Neural cell (in vitro differentiated cells): ENCODE measurements at regions not wholly inside any gene's neighbourhood (a gene's known extent, or its start where the extent isn't known, plus 50 kb on each side); places are given as distances from the start of the nearest gene placed in this dataset.

Experiments used
- H2AFZ ChIP-seq: fragments of 200-600, 300-800 bp; sonication (generic), shearing (Covaris generic); 2 replicates; pipeline ENCODE4 v1.6.0; 2014; ENCODE audit warnings: low read depth, mild to moderate bottlenecking, antibody characterized with exemption, low read length, moderate library complexity
- H3F3A ChIP-seq: fragments of 200-600 bp; shearing (Covaris generic); 2 replicates; pipeline ENCODE4 v1.6.1; 2016; ENCODE audit warnings: mild to moderate bottlenecking, moderate library complexity, mixed read lengths, antibody characterized with exemption, low read length; ENCODE audit not compliant: insufficient read depth, poor library complexity, severe bottlenecking
- H3K27ac ChIP-seq: fragments of 200-600, 300-800 bp; sonication (generic), shearing (Covaris generic); 2 replicates; pipeline ENCODE4 v1.5.1; 2014; ENCODE audit warnings: mild to moderate bottlenecking, low read length, moderate library complexity
- H3K27me3 ChIP-seq: fragments of 300-800, 200-600 bp; sonication (generic), shearing (Covaris generic); 2 replicates; pipeline ENCODE4 v1.6.0; 2014; ENCODE audit warnings: mild to moderate bottlenecking, low read depth, low read length, moderate library complexity; ENCODE audit not compliant: insufficient read depth
- H3K36me3 ChIP-seq: fragments of 300-800, 200-600 bp; sonication (generic), shearing (Covaris generic); 2 replicates; pipeline ENCODE4 v1.5.1; 2014; ENCODE audit warnings: mild to moderate bottlenecking, antibody characterized with exemption, low read length, moderate library complexity; ENCODE audit not compliant: insufficient read depth
- H3K4me2 ChIP-seq: fragments of 300-800, 200-600 bp; sonication (generic), shearing (Covaris generic); 2 replicates; pipeline ENCODE4 v1.6.0; 2014; ENCODE audit warnings: mild to moderate bottlenecking, low read length
- H3K4me3 ChIP-seq: fragments of 300-800, 200-600 bp; sonication (generic), shearing (Covaris generic); 2 replicates; pipeline ENCODE4 v1.5.1; 2014; ENCODE audit warnings: mild to moderate bottlenecking, low read length, moderate library complexity
- H3K79me2 ChIP-seq: fragments of 200-600 bp; shearing (Covaris generic); replicated peaks from 2 replicates; pipeline ENCODE4 v1.6.0; 2014; ENCODE audit warnings: mild to moderate bottlenecking, low read length, moderate library complexity; ENCODE audit not compliant: insufficient read depth
- H3K9ac ChIP-seq: fragments of 300-800, 200-600 bp; sonication (generic), shearing (Covaris generic); 2 replicates; pipeline ENCODE4 v1.6.1; 2016; ENCODE audit warnings: mild to moderate bottlenecking, low read length, mixed read lengths
- H3K9me2 ChIP-seq: fragments of 200-600 bp; shearing (Covaris generic); 2 replicates; pipeline ENCODE4 v1.6.1; 2016; ENCODE audit warnings: mild to moderate bottlenecking, low read length, mixed read lengths; ENCODE audit not compliant: insufficient read depth
- H3K9me3 ChIP-seq: fragments of 200-600, 300-800 bp; sonication (generic), shearing (Covaris generic); 2 replicates; pipeline ENCODE4 v1.6.1; 2016; ENCODE audit warnings: mild to moderate bottlenecking, mixed run types, low read length, moderate library complexity, mixed read lengths
- H4K20me1 ChIP-seq: fragments of 200-600 bp; shearing (Covaris generic); 2 replicates; pipeline ENCODE4 v1.6.1; 2016; ENCODE audit warnings: mild to moderate bottlenecking, mixed run types; ENCODE audit not compliant: insufficient read depth
- CTCF ChIP-seq: fragments of 450-650 bp; IDR thresholded peaks from 2 replicates; pipeline ENCODE4 v1.5.1; 2014; ENCODE audit warnings: antibody characterized with exemption, mild to moderate bottlenecking, moderate library complexity; ENCODE audit not compliant: poor library complexity, severe bottlenecking
- EP300 ChIP-seq: fragments of 450-650 bp; conservative IDR thresholded peaks from 2 replicates; pipeline ENCODE4 v1.6.1; 2014; ENCODE audit warnings: antibody characterized with exemption, mild to moderate bottlenecking, moderate library complexity; ENCODE audit not compliant: poor library complexity, severe bottlenecking
- EZH2 ChIP-seq: fragments of 200-600, 300-800 bp; shearing (Covaris generic), sonication (generic); IDR thresholded peaks from 2 replicates; pipeline ENCODE4 v1.6.1; 2014; ENCODE audit warnings: antibody characterized with exemption, low read length, borderline replicate concordance, mild to moderate bottlenecking; ENCODE audit not compliant: insufficient read depth, poor library complexity, severe bottlenecking
- MXI1 ChIP-seq: fragments of 450-650 bp; conservative IDR thresholded peaks from 2 replicates; pipeline ENCODE4 v1.6.1; 2014; ENCODE audit warnings: antibody characterized with exemption, mild to moderate bottlenecking; ENCODE audit not compliant: poor library complexity, severe bottlenecking
- POLR2AphosphoS5 ChIP-seq: IDR thresholded peaks from 2 replicates; pipeline ENCODE4 v1.6.1; 2012
- RAD21 ChIP-seq: fragments of 450-650 bp; conservative IDR thresholded peaks from 2 replicates; pipeline ENCODE4 v1.6.1; 2014; ENCODE audit warnings: antibody characterized with exemption, mild to moderate bottlenecking, moderate library complexity
- REST ChIP-seq: IDR thresholded peaks from 2 replicates; pipeline ENCODE4 v1.6.1; 2012; ENCODE audit warnings: borderline replicate concordance
- SMC3 ChIP-seq: fragments of 450-650 bp; conservative IDR thresholded peaks from 2 replicates; pipeline ENCODE4 v1.6.1; 2014; ENCODE audit warnings: antibody characterized with exemption, mild to moderate bottlenecking, moderate library complexity; ENCODE audit not compliant: poor library complexity
- TAF1 ChIP-seq: IDR thresholded peaks from 2 replicates; pipeline ENCODE4 v1.6.1; 2012; ENCODE audit warnings: low read depth

- H3K9me3 ChIP-seq: no peaks in the 10 kb centered on the region
- H4K20me1 ChIP-seq: no peaks in the 10 kb centered on the region
- H3K9me2 ChIP-seq: no peaks in the 10 kb centered on the region
- peak overlapping the region; percentile 36 for H2AFZ ChIP-seq
- H3K79me2 ChIP-seq: no peaks in the 10 kb centered on the region
- no peaks in the 10 kb centered on the region for H3F3A ChIP-seq
- H3K9ac ChIP-seq: no peak overlapping the region
- H3K27ac ChIP-seq: peak overlapping the region; percentile 11
- H3K4me2 ChIP-seq: no peak overlapping the region
- TF ChIP-seq MXI1 (no peak), POLR2AphosphoS5 (no peak), SMC3 (no peak), EP300 (no peak), TAF1 (no peak), CTCF (no peak), RAD21 (no peak), EZH2 (no peak), REST (no peak)
- H3K4me3 ChIP-seq: no peak overlapping the region
- H3K36me3 ChIP-seq: no peaks in the 10 kb centered on the region
- no peaks in the 10 kb centered on the region for H3K27me3 ChIP-seq
Observed at GRCh38 chr6:88263591-88263990, 97.4 kb upstream of the CNR1 start.

GRCh38 chr6:88262332-88262731 is 96.2 kb upstream of the CNR1 start:
- Histone ChIP-seq H3K9ac (no peak overlapping the region), H3K4me3 (no peak overlapping the region), H3K27me3 (no peaks in the 10 kb centered on the region), H3F3A (no peaks in the 10 kb centered on the region), H3K79me2 (no peaks in the 10 kb centered on the region), H2AFZ (no peak overlapping the region), H3K4me2 (no peak overlapping the region), H3K9me2 (no peaks in the 10 kb centered on the region), H3K9me3 (no peaks in the 10 kb centered on the region), H3K27ac (no peak overlapping the region), H4K20me1 (no peaks in the 10 kb centered on the region), H3K36me3 (no peaks in the 10 kb centered on the region)
- no peak for TF ChIP-seq SMC3
- TF ChIP-seq REST: no peak
- no peak for TF ChIP-seq EP300
- no peak for TF ChIP-seq EZH2
- TF ChIP-seq TAF1: no peak
- TF ChIP-seq MXI1: no peak
- TF ChIP-seq CTCF: no peak
- TF ChIP-seq POLR2AphosphoS5: no peak
